ENCODE measurements at regions not wholly inside any gene's neighbourhood (a gene's known extent, or its start where the extent isn't known, plus 50 kb on each side); places are given as distances from the start of the nearest gene placed in this dataset.
"Not testable (repeated sequence)": the region's sequence is repeated elsewhere in the genome, so short reads cannot be mapped to it uniquely, and the experiment has no call there.

DNA sequence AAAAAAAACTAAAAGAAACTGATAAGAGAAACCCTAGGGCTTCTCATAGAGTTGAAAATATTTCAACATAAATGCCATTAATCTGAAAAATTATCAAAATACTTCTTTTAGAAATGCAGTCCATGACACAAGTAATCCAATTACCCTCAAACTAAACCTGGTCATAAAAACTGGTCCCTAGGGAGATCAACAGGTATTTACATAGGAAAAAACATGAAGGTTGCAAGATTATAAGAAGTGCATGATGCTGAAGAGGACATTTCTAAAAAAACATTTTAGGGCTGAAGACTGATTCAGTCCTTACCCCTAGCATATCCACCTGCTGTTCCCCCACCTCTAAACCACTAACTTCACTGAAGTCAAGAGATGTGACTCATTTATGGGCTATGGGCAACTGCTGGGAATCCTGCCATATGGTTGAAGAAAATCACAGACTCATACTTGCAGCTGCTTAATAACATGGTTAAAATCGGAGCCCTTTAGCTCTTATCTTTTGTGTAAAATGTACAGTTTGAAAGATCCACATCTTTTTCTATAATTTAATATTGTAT lies 131.0 kb upstream of the RUNX1 start:
- DNase-seq (ENCODE audit: low spot score): no peak

GRCh38 chr21:35178827-35179226 lies 129.7 kb upstream of the RUNX1 start:
- DNase-seq (ENCODE audit: low spot score): no peak

GRCh38 chr21:35178098-35178497 lies 129.0 kb upstream of the RUNX1 start:
- no peak for DNase-seq (ENCODE audit: low spot score)

DNA sequence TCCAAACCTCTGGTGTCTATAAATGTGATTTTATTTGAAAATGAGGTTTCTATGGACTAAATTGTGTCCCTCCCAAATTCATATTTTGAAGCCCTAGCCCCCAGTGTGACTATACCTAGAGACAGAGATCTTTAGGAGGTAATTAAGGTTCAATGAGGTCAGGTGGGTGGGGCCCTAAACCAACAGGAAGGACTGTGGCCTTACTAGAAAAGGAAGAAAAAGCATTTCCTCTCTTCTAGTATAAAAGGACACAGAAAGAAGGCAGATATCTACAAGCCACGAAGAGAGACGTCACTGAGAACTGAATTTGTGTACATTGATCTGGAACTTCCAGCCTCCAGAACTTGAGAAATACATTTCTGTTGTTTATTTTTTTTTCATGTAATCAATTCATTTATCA lies 123.1 kb upstream of the RUNX1 start:
- DNase-seq (ENCODE audit: low spot score): no peak

GRCh38 chr21:35171385-35171784 lies 122.3 kb upstream of the RUNX1 start:
- no peak for DNase-seq (ENCODE audit: low spot score)

DNA sequence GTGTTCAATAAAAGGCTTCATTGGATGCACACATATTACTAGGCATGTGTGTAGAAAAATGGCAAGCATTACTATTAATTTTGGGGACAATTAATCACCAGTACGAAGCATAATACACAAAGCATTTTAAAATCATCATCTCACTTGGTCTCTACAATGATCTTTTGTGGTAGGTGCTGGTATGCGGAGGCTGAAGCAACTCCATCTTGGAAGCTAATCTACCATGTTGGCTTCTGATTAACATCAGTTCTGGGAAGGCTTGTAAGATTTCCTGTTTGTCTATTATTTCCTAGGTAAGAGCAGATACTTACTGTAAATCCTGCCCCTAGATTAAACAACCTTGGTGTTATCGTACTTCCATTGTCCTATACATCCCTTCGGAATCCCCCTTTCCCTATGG lies 121.7 kb upstream of the RUNX1 start:
- no peak for DNase-seq (ENCODE audit: low spot score)

- no peak for DNase-seq (ENCODE audit: low spot score)
Observed at GRCh38 chr21:35170244-35170643, 121.1 kb upstream of the RUNX1 start.

DNA sequence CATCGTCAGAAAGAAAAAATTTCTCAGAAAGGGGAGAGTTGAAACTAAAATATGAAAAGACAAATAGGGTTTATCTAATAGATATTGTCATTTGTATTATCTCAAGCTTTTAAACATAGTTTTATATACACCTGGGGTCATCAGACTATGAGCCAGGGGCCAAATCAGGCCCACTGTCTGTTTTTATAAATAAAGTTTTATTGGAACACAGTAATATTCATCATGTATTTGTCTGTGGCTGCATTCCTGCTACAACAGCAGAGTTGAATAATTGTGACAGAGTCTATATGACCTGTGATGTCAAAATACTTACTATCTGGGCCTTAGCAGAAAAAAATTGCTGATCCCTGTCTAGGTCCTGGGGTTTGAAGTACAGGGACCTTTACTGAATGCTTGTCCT lies 120.5 kb upstream of the RUNX1 start:
- no peak for DNase-seq (ENCODE audit: low spot score)

DNA sequence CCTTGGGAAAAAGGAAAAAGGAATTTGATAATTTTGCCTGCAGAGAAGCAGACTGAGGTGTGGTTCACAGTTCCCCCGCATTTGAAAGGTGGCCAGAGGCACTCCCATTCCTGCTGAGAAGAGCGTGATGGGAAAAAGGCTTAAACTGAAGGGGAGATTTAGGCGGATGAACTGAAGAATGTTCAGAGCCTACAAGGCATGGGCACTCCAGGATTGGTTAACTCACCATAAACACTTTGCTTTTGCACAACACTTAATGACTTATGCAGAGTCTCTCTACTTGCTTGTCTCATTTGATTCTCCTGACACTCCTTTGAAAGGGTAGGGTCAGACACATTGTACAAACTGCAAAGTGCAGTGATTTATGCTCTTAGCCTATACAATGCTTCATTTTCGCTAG lies 119.6 kb upstream of the RUNX1 start:
- no peak for DNase-seq (ENCODE audit: low spot score)

- DNase-seq (ENCODE audit: low spot score): no peak
Observed at GRCh38 chr21:35164971-35165483, 115.9 kb upstream of the RUNX1 start.

- DNase-seq (ENCODE audit: low spot score): no peak
Observed at GRCh38 chr21:35164380-35164779, 115.3 kb upstream of the RUNX1 start.

- DNase-seq (ENCODE audit: low spot score): no peak
Observed at GRCh38 chr21:35163411-35163810, 114.3 kb upstream of the RUNX1 start.

GRCh38 chr21:35162831-35163230 lies 113.7 kb upstream of the RUNX1 start:
- DNase-seq (ENCODE audit: low spot score): no peak

- no peak for DNase-seq (ENCODE audit: low spot score)
Observed at GRCh38 chr21:35159881-35160280, 110.8 kb upstream of the RUNX1 start.

- not testable (repeated sequence) for DNase-seq (ENCODE audit: low spot score)
Observed at GRCh38 chr21:35157374-35157773, 108.3 kb upstream of the RUNX1 start.

DNA sequence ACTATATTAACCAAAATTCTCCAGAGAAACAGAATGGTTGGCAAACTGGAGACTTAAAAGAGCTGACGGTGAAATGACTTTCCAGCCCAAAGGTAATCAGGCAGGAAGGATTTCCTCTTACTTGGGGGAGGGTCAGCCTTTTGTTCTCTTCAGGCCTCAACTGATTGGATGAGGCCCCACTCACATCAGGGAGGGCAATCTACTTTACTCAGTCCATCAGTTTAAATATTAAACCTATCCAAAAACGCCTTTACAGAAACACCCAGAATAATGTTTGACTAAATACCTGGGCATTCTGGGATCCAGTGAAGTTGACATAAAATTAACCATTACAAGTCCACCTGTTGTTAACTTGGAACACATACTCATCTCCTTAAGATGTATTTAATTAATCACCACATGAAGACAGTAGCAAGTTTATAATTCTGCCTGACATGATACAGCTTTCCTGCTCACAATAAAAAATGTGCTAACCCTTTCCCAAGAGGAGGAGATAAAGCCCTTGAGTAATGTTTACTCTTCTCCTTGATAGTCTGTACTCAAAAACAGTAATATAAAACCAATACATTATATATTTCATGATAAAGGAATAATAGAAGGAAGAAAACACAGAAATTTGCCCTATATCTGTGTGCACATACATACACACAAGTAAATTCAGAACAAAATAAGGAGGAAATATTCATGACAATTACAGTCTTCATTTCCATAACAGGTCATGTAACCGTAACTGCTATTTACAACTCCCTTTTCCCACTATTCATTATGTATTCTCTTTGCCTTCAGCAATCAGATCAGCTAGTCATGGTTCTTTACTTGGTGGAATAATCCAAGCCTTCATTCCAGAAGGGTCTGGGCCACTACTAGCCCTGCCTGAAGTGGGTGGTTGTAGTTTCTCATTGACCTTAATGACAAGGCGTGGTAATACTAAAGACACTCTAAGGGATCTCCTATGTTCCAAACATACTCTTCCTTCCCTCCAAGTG lies 107.5 kb upstream of the RUNX1 start:
- no peak for DNase-seq (ENCODE audit: low spot score)

DNA sequence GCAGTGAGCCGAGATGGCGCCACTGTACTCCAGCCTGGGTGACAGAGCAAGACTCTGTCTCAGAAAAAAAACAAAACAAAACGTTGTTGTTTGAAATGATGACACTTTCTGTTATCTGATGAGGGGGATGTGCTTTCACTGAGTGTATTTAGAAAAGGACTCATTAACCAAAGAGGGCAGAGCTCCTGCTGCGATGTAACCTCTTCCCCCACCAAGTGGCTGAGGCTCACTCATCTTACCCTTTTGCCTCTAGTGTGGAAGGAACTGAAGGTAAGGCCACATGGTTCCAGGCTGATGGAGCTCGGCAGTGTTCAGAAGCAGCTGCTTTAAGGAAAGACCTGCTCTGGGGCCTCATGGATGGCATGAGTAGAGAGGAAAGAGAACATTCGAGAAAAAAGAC lies 105.7 kb upstream of the RUNX1 start:
- DNase-seq (ENCODE audit: low spot score): no peak

- DNase-seq (ENCODE audit: low spot score): no peak
Observed at GRCh38 chr21:35153671-35154070, 104.6 kb upstream of the RUNX1 start.

DNA sequence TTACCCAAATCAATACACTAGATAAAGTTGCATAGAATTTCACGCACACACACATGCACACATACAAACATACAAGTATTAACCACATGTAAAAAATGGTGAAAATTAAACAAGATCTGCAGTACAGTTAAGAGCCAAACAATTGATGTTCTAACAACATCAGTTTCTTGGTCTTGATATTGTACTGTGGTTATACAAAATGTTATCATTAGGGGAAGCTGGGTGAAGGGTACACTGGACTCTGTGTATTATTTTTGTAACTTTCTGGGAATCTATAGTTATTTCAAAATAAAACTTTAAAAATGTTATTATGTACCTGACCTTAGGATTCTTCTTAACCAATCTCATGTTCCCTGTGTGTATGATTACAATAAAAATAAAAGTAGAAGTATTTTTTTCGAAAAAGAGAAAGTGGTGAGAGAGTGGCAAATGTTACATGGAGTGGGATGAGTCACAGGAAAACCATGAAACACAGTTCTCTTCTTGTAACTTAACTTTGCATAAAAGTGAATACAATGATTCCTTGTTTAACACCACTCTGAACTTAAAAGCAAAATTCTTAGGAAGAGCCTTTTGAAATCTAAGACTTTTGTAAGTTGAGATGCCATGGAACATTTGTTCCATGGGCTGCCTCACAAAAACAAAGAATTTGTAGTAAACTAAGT lies 101.6 kb upstream of the RUNX1 start:
- DNase-seq (ENCODE audit: low spot score): no peak

DNA sequence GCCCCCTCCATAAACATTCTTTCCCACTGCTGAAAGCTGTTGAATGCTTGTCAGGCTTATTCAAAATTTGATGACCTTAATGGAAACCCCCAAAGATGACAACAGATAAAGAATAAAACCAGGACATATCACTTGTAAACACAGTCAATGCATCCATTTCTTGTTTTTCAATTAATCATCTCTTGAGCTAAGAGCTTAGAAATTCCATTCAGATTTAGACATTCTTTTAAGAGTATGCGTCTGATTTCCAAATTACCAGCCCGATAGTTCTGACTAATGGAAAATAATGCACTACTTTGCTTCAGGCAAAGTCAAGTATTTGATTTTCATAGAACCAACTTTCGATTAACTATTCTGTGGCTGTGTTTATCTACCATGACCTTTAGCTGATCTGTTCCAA lies 100.6 kb upstream of the RUNX1 start:
- DNase-seq (ENCODE audit: low spot score): no peak

GRCh38 chr21:35147439-35147838 lies 98.3 kb upstream of the RUNX1 start:
- DNase-seq (ENCODE audit: low spot score): no peak

DNA sequence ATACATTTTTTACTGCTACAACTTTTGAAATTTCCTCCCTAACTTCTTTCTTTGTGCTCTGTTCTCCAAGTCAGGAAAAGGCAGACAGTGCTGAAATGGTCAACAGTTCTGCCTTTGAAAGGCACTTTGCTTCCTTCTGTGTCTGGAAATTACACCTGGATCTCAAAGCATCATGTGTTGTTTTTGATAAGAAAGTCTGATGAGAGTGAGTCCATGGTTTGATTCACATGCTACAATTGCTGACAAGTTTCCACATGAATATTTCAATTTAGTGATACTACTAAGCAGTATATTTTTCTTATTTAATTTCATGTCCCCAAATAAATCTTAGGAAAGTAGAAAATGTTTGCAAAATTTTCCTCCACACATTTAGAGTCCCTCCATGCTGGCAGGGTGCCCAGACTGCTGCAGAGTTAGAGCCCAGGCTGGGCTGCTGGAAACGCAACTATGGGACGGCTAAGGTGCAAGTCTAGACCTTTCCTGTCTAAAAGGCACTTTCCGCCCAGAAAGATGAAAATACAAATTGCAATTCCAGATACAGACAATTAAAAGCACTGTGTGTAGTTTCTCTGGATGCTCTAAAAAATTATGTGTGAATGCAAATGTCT lies 96.6 kb upstream of the RUNX1 start:
- no peak for DNase-seq (ENCODE audit: low spot score)

Measured in SK-N-DZ (cell line).